ENCODE measurements at regions not wholly inside any gene's neighbourhood (a gene's known extent, or its start where the extent isn't known, plus 50 kb on each side); places are given as distances from the start of the nearest gene placed in this dataset.
A peak's percentile ranks its signal among the peaks of the same experiment; 100 is the strongest.

GRCh38 chr2:64259312-64259711 is 115.1 kb upstream of the PELI1 start:
- ChIA-PET CTCF (no interaction called here), POLR2A (no interaction called here)
- Mint-ChIP-seq H3K27me3 (peaks cover 0 to 11% of the 10 kb centered on the region in 2 donors), H3K36me3 (peaks cover 0 to 1% (median 0%) of the 10 kb centered on the region in 3 donors), H3K9me3 (no peaks in the 10 kb centered on the region), H3K27ac (no peak overlapping the region), H3K4me3 (no peak overlapping the region), H3K4me1 (peaks cover 0 to 6% (median 3%) of the 10 kb centered on the region in 3 donors)
- no peak for DNase-seq
- Histone ChIP-seq H3K4me1 (ENCODE audit: insufficient read depth, low read length) (peaks cover 6% of the 10 kb centered on the region), H3K36me3 (ENCODE audit: insufficient read depth, low read length) (no peaks in the 10 kb centered on the region), H3K27ac (ENCODE audit: low read depth, low read length) (no peak overlapping the region), H3K9me3 (ENCODE audit: low read length) (no peaks in the 10 kb centered on the region), H3K27me3 (ENCODE audit: insufficient read depth, low read length, poor library complexity, severe bottlenecking) (no peaks in the 10 kb centered on the region), H3K4me3 (ENCODE audit: low read length) (no peak overlapping the region)

GRCh38 chr2:64260093-64260803 is 116.0 kb upstream of the PELI1 start:
- no peak for DNase-seq
- H3K27me3 ChIP-seq (ENCODE audit: insufficient read depth, low read length, poor library complexity, severe bottlenecking) = no peaks in the 10 kb centered on the region
- Mint-ChIP-seq H3K27ac (peak overlapping the region in 4 of 8 donors; percentile 2 to 62 (median 13)), H3K4me3 (peak overlapping the region in 5 of 7 donors; percentile 12 to 57 (median 23)), H3K4me1 (peaks cover 0 to 6% (median 3%) of the 10 kb centered on the region in 3 donors), H3K27me3 (peaks cover 4 to 11% of the 10 kb centered on the region in 2 donors), H3K9me3 (no peaks in the 10 kb centered on the region), H3K36me3 (peaks cover 0 to 1% (median 0%) of the 10 kb centered on the region in 3 donors)
- CTCF ChIA-PET = no interaction called here
- H3K27ac ChIP-seq (ENCODE audit: low read depth, low read length) = peak overlapping the region; percentile 21
- peak overlapping the region; percentile 36 for H3K4me3 ChIP-seq (ENCODE audit: low read length)
- no peaks in the 10 kb centered on the region for H3K9me3 ChIP-seq (ENCODE audit: low read length)
- H3K4me1 ChIP-seq (ENCODE audit: insufficient read depth, low read length) = peaks cover 6% of the 10 kb centered on the region
- no peaks in the 10 kb centered on the region for H3K36me3 ChIP-seq (ENCODE audit: insufficient read depth, low read length)
- POLR2A ChIA-PET = no interaction called here

DNA sequence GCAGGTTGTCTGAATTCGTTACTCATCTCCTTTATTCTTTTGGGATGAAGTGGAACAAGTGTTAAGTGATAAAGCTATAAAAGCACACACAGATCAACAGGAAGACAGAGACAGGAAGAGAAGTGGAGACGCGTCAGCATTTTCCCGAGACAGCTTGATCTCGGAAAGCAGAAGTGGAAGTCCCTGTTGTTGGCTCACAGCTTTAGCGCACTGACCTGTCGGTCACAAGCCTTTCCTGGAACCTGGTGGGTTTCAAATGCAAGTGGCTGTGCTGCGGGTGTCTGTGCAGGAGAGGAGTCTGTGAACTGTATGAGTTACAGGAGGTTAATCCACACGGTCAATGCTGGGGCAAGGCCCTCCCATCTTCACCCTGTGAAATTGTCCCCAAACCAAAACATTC is 116.6 kb upstream of the PELI1 start:
- Histone ChIP-seq H3K36me3 (ENCODE audit: insufficient read depth, low read length) (no peaks in the 10 kb centered on the region), H3K4me1 (ENCODE audit: insufficient read depth, low read length) (peaks cover 6% of the 10 kb centered on the region), H3K27ac (ENCODE audit: low read depth, low read length) (peak overlapping the region; percentile 21), H3K27me3 (ENCODE audit: insufficient read depth, low read length, poor library complexity, severe bottlenecking) (no peaks in the 10 kb centered on the region), H3K9me3 (ENCODE audit: low read length) (no peaks in the 10 kb centered on the region), H3K4me3 (ENCODE audit: low read length) (peak overlapping the region; percentile 36)
- CTCF ChIA-PET = no interaction called here
- POLR2A ChIA-PET = no interaction called here
- H3K9me3 Mint-ChIP-seq = no peaks in the 10 kb centered on the region
- peak overlapping the region in 4 of 8 donors; percentile 2 to 62 (median 13) for H3K27ac Mint-ChIP-seq
- H3K36me3 Mint-ChIP-seq = peaks cover 0 to 2% (median 0%) of the 10 kb centered on the region in 3 donors
- H3K4me1 Mint-ChIP-seq = peaks cover 0 to 6% (median 3%) of the 10 kb centered on the region in 3 donors
- peak overlapping the region in 6 of 7 donors; percentile 12 to 63 (median 28) for H3K4me3 Mint-ChIP-seq
- peaks cover 7 to 11% of the 10 kb centered on the region in 2 donors for H3K27me3 Mint-ChIP-seq
- DNase-seq = no peak

DNA sequence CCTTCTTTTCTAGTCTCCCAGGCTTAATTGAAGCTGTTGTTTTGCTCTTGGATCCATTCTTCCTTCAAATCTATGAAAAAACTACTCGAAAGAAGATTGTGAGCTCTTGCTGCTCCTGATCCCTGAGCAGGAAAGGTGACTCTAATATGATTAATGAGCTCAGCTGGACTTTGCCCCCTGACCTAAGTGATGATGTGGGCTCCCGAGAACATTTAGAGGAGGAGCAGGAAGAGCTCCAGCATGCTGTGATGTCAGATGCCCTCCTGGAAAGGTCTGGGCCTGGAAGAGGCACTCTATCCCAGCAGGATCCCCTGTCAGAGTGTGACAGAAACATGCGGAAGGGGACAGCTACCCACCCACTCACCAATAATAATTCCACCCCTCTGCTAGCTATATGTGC is 117.9 kb upstream of the PELI1 start:
- Histone ChIP-seq H3K27ac (ENCODE audit: low read depth, low read length) (no peak overlapping the region), H3K9me3 (ENCODE audit: low read length) (no peaks in the 10 kb centered on the region), H3K36me3 (ENCODE audit: insufficient read depth, low read length) (no peaks in the 10 kb centered on the region), H3K4me3 (ENCODE audit: low read length) (no peak overlapping the region), H3K4me1 (ENCODE audit: insufficient read depth, low read length) (peaks cover 6% of the 10 kb centered on the region), H3K27me3 (ENCODE audit: insufficient read depth, low read length, poor library complexity, severe bottlenecking) (no peaks in the 10 kb centered on the region)
- Mint-ChIP-seq H3K9me3 (no peaks in the 10 kb centered on the region), H3K27me3 (peaks cover 11 to 13% of the 10 kb centered on the region in 2 donors), H3K27ac (peak overlapping the region in 1 of 8 donors; percentile 63), H3K4me3 (no peak overlapping the region), H3K4me1 (peaks cover 0 to 6% (median 3%) of the 10 kb centered on the region in 3 donors), H3K36me3 (peaks cover 0 to 2% (median 0%) of the 10 kb centered on the region in 3 donors)
- CTCF ChIA-PET = no interaction called here
- POLR2A ChIA-PET = no interaction called here
- DNase-seq = no peak

DNA sequence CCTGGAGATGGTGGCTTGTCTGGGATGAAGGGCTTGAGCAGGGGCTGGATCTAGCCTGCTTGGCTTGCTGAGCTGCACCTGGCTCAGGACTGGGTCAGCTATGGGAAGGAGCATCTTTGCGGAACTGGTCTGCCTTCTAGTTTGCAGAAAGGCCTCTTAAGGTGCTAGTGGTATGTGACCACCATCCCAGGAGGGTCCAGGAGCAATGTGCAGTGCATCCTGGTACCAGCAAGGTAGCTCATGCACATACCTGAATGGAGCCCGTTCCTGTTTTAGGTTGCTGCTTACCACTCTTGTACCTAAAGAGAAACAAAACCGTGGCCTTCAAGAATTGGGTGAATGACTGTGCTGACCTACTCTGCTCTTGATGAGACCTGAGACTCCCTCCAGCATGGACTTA is 118.6 kb upstream of the PELI1 start:
- H3K36me3 ChIP-seq (ENCODE audit: insufficient read depth, low read length) = no peaks in the 10 kb centered on the region
- H3K4me1 ChIP-seq (ENCODE audit: insufficient read depth, low read length) = peaks cover 6% of the 10 kb centered on the region
- peaks cover 13 to 14% of the 10 kb centered on the region in 2 donors for H3K27me3 Mint-ChIP-seq
- H3K4me3 Mint-ChIP-seq = no peak overlapping the region
- H3K4me1 Mint-ChIP-seq = peaks cover 0 to 6% (median 3%) of the 10 kb centered on the region in 3 donors
- H3K9me3 Mint-ChIP-seq = no peaks in the 10 kb centered on the region
- no peak for DNase-seq
- no peak overlapping the region for H3K4me3 ChIP-seq (ENCODE audit: low read length)
- POLR2A ChIA-PET = no interaction called here
- H3K36me3 Mint-ChIP-seq = peaks cover 0 to 2% (median 0%) of the 10 kb centered on the region in 3 donors
- no peaks in the 10 kb centered on the region for H3K27me3 ChIP-seq (ENCODE audit: insufficient read depth, low read length, poor library complexity, severe bottlenecking)
- H3K27ac ChIP-seq (ENCODE audit: low read depth, low read length) = no peak overlapping the region
- CTCF ChIA-PET = no interaction called here
- H3K9me3 ChIP-seq (ENCODE audit: low read length) = no peaks in the 10 kb centered on the region
- H3K27ac Mint-ChIP-seq = no peak overlapping the region

- H3K4me1 Mint-ChIP-seq = peaks cover 0 to 6% (median 3%) of the 10 kb centered on the region in 3 donors
- Histone ChIP-seq H3K36me3 (ENCODE audit: insufficient read depth, low read length) (no peaks in the 10 kb centered on the region), H3K4me3 (ENCODE audit: low read length) (no peak overlapping the region), H3K27me3 (ENCODE audit: insufficient read depth, low read length, poor library complexity, severe bottlenecking) (no peaks in the 10 kb centered on the region), H3K9me3 (ENCODE audit: low read length) (no peaks in the 10 kb centered on the region), H3K4me1 (ENCODE audit: insufficient read depth, low read length) (peaks cover 6% of the 10 kb centered on the region), H3K27ac (ENCODE audit: low read depth, low read length) (no peak overlapping the region)
- CTCF ChIA-PET = no interaction called here
- peaks cover 0 to 2% (median 0%) of the 10 kb centered on the region in 3 donors for H3K36me3 Mint-ChIP-seq
- H3K27ac Mint-ChIP-seq = no peak overlapping the region
- POLR2A ChIA-PET = no interaction called here
- DNase-seq = no peak
- H3K9me3 Mint-ChIP-seq = no peaks in the 10 kb centered on the region
- peaks cover 13 to 15% of the 10 kb centered on the region in 2 donors for H3K27me3 Mint-ChIP-seq
- H3K4me3 Mint-ChIP-seq = no peak overlapping the region
Measured at GRCh38 chr2:64263315-64263714, 119.1 kb upstream of the PELI1 start.

DNA sequence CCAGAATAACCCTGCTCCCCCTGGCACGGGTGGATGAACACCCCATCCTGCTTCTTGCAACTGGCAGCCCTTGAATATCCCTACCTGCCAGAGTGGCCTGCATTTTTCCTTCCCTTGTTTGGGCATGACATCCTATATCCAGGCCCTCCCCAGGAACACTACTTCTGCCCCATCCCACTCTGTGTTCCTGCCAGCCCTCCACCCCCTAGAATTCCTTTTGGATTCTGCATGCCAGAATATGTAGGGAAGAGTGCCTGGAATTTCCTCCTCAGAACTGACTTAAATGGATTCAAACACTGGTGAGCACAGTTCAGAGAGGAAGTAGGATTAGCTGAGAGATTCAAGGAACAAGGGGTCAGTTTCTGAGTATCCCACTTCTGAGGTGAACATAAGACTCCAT is 123.5 kb upstream of the PELI1 start:
- no peak overlapping the region for H3K4me3 Mint-ChIP-seq
- H3K27ac Mint-ChIP-seq = no peak overlapping the region
- DNase-seq = no peak
- ChIA-PET POLR2A (no interaction called here), CTCF (no interaction called here)
- Histone ChIP-seq H3K36me3 (ENCODE audit: insufficient read depth, low read length) (no peaks in the 10 kb centered on the region), H3K27me3 (ENCODE audit: insufficient read depth, low read length, poor library complexity, severe bottlenecking) (no peaks in the 10 kb centered on the region), H3K4me1 (ENCODE audit: insufficient read depth, low read length) (no peaks in the 10 kb centered on the region), H3K4me3 (ENCODE audit: low read length) (no peak overlapping the region), H3K27ac (ENCODE audit: low read depth, low read length) (no peak overlapping the region), H3K9me3 (ENCODE audit: low read length) (no peaks in the 10 kb centered on the region)
- H3K9me3 Mint-ChIP-seq = peaks cover 0 to 8% (median 2%) of the 10 kb centered on the region in 5 donors
- no peaks in the 10 kb centered on the region for H3K4me1 Mint-ChIP-seq
- peaks cover 3 to 15% of the 10 kb centered on the region in 2 donors for H3K27me3 Mint-ChIP-seq
- peaks cover 0 to 9% (median 2%) of the 10 kb centered on the region in 3 donors for H3K36me3 Mint-ChIP-seq

DNA sequence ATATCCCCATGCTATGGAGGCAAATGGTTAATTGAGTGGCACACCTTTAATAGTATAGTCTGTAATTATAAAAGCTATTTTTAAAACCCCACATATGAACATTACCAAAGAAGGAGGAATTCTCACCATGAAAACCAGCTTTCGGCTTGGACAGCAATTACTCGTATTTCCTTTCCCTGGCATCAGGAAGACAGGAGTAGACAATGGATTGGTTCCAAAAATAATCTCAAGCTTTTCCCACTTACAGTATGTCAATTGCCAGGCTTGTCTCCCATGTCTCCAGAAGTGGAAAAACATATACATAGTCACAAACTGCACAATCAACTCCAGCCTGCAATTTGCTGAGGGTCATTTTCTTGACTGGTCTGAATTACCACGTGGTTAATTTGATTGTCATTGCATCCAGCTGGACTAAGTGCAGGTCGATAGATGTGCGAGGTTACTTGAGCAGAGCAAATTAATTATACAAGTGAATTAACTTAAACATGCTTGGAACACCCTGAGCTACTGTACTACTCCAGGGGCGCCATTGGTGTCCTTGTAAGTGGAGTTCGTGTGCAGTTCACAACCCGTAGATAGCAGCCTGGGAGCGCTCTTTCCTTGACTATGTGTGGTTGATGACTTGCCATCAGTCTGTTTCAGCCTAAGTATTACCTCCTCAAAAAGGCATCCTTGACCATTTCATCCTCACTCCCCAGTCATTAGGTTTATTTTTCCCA is 124.3 kb upstream of the PELI1 start:
- Histone ChIP-seq H3K9me3 (ENCODE audit: low read length) (no peaks in the 10 kb centered on the region), H3K4me3 (ENCODE audit: low read length) (no peak overlapping the region), H3K27ac (ENCODE audit: low read depth, low read length) (no peak overlapping the region), H3K36me3 (ENCODE audit: insufficient read depth, low read length) (no peaks in the 10 kb centered on the region), H3K27me3 (ENCODE audit: insufficient read depth, low read length, poor library complexity, severe bottlenecking) (no peaks in the 10 kb centered on the region), H3K4me1 (ENCODE audit: insufficient read depth, low read length) (peaks cover 3% of the 10 kb centered on the region)
- peaks cover 0 to 8% (median 2%) of the 10 kb centered on the region in 5 donors for H3K9me3 Mint-ChIP-seq
- CTCF ChIA-PET = no interaction called here
- DNase-seq = no peak
- H3K36me3 Mint-ChIP-seq = peaks cover 0 to 9% (median 2%) of the 10 kb centered on the region in 3 donors
- POLR2A ChIA-PET = no interaction called here
- H3K4me1 Mint-ChIP-seq = peaks cover 5 to 7% (median 6%) of the 10 kb centered on the region in 3 donors
- H3K27me3 Mint-ChIP-seq = peaks cover 3 to 15% of the 10 kb centered on the region in 2 donors
- H3K27ac Mint-ChIP-seq = no peak overlapping the region
- no peak overlapping the region for H3K4me3 Mint-ChIP-seq

Measured in CD8-positive, alpha-beta memory T cell (primary cell).